ENCODE measurements at regions not wholly inside any gene's neighbourhood (a gene's known extent, or its start where the extent isn't known, plus 50 kb on each side); places are given as distances from the start of the nearest gene placed in this dataset.

DNA sequence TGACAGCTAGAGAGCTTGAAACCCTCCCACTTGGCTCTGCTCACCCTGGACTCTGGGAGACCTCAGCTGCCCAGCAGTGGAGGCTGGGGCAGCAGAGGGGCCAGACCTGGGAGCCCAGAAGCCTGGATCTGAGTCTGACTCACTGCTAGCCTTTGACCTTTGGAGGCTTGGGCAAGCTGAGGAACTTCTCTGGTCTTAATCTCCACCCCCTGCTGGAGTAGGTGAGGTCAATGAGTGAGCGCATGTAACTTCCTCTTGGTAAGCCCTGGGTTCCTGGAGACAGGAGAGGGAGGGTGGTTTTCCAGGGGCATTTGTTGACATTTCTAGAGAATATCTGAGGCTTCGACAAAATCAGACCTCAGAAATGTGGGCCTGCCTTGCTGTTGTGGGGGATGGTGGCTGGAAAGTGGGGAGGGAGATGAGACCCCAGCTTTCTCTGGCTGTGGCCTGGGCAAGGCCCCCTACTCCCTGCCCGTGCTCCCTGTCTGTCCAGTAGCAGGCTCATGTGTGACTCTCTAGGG, 73.0 kb upstream of the YWHAQ start:
- no peak for DNase-seq
- no peak for TF ChIP-seq CTCF (IDR thresholded peaks at IDR 0.05)
- peak in 2 of 4 donors; percentile 28 to 50 for ATAC-seq
- no peaks in the 10 kb centered on the region for H3K9me3 ChIP-seq
- intact Hi-C loops (cut with DNase I), result no loop called here
- no peak overlapping the region for H3K4me3 ChIP-seq
- WGBS, 3 donors, result 45 to 86% (median 69%) methylated on average over 3 of the region's 3 CpGs
- H3K27me3 ChIP-seq (ENCODE audit: insufficient read depth in 3 of 3, low read length in 2 of 3), result no peaks in the 10 kb centered on the region
- no peaks in the 10 kb centered on the region for H3K4me1 ChIP-seq
- H3K36me3 ChIP-seq (ENCODE audit: insufficient read depth in 1 of 2, low read depth in 1 of 2), result no peaks in the 10 kb centered on the region
- no peak overlapping the region for H3K27ac ChIP-seq

DNA sequence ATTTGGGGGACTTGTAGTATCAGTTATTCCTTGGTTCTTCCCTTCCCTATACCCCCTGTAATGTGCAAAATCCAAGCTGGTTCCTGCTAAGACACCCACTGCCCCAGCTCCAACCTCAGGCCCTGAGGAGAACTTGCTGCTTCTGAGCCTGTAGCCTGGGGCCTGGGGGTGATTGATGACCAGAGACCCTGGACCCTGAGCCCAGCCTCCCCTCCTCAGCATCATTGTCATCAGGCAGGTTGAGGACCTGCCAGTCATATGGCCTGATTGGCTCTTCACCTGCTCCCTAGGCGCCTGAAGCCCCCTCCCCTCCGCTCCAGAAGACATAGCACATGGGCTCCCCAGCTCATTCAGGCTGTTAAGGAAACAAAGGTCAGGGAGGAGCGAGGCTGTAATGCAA, 73.8 kb upstream of the YWHAQ start:
- no peaks in the 10 kb centered on the region for H3K36me3 ChIP-seq (ENCODE audit: insufficient read depth in 1 of 2, low read depth in 1 of 2)
- no peak for TF ChIP-seq CTCF (IDR thresholded peaks at IDR 0.05)

DNA sequence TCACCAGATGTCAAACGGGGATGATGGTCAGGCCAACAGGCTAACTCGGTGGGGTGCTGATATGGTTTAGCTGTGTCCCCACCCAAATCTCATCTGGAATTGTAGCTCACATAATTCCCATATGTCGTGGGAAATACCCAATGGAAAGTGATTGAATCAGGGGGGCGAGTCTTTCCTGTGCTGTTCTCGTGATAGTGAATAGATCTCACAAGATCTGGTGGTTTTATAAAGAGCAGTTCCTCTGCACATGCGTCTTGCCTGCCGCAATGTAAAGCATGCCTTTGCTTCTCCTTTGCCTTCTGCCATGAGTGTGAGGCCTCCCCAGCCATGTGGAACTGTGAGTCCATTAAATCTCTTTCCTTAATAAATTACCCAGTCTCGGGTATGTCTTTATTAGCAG, 74.4 kb upstream of the YWHAQ start:
- Histone ChIP-seq H3K4me1 (no peaks in the 10 kb centered on the region), H3K36me3 (ENCODE audit: insufficient read depth in 1 of 2, low read depth in 1 of 2) (no peaks in the 10 kb centered on the region), H3K27ac (no peak overlapping the region), H3K27me3 (ENCODE audit: insufficient read depth in 3 of 3, low read length in 2 of 3) (no peaks in the 10 kb centered on the region), H3K9me3 (no peaks in the 10 kb centered on the region), H3K4me3 (no peak overlapping the region)
- no peak for ATAC-seq
- 79 to 83% (median 82%) methylated on average over 8 of the region's 8 CpGs for WGBS, 3 donors
- no peak for TF ChIP-seq CTCF (IDR thresholded peaks at IDR 0.05)
- intact Hi-C loops (cut with DNase I), result no loop called here
- DNase-seq, result no peak

More for the DNA sequence above, 73.8 kb upstream of the YWHAQ start:
- H3K4me1 ChIP-seq, result no peaks in the 10 kb centered on the region
- H3K4me3 ChIP-seq, result no peak overlapping the region
- H3K9me3 ChIP-seq, result no peaks in the 10 kb centered on the region
- intact Hi-C loops (cut with DNase I), result no loop called here
- ATAC-seq (no peak), DNase-seq (no peak)
- WGBS, 3 donors, result 95 to 98% (median 96%) methylated on average over 3 of the region's 3 CpGs
- no peaks in the 10 kb centered on the region for H3K27me3 ChIP-seq (ENCODE audit: insufficient read depth in 3 of 3, low read length in 2 of 3)
- no peak overlapping the region for H3K27ac ChIP-seq

GRCh38 chr2:9707008-9707407, 76.2 kb upstream of the YWHAQ start:
- no peak overlapping the region for H3K4me3 ChIP-seq
- H3K4me1 ChIP-seq, result no peaks in the 10 kb centered on the region
- intact Hi-C loops (cut with DNase I), result no loop called here
- H3K9me3 ChIP-seq, result no peaks in the 10 kb centered on the region
- DNase-seq, result no peak
- no peak for ATAC-seq
- H3K36me3 ChIP-seq (ENCODE audit: insufficient read depth in 1 of 2, low read depth in 1 of 2), result no peaks in the 10 kb centered on the region
- WGBS, 3 donors, result 55 to 90% (median 67%) methylated on average over 6 of the region's 6 CpGs
- H3K27ac ChIP-seq, result no peak overlapping the region
- H3K27me3 ChIP-seq (ENCODE audit: insufficient read depth in 3 of 3, low read length in 2 of 3), result no peaks in the 10 kb centered on the region
- TF ChIP-seq CTCF (IDR thresholded peaks at IDR 0.05), result no peak

- DNase-seq (no peak), ATAC-seq (no peak)
- Histone ChIP-seq H3K4me1 (no peaks in the 10 kb centered on the region), H3K9me3 (no peaks in the 10 kb centered on the region), H3K27me3 (ENCODE audit: insufficient read depth in 3 of 3, low read length in 2 of 3) (no peaks in the 10 kb centered on the region), H3K27ac (no peak overlapping the region), H3K4me3 (no peak overlapping the region), H3K36me3 (ENCODE audit: insufficient read depth in 1 of 2, low read depth in 1 of 2) (no peaks in the 10 kb centered on the region)
- 77 to 82% (median 79%) methylated on average over 10 of the region's 10 CpGs for WGBS, 3 donors
- intact Hi-C loops (cut with DNase I), result no loop called here
- TF ChIP-seq CTCF (IDR thresholded peaks at IDR 0.05), result no peak
Observed at GRCh38 chr2:9707611-9708160, 76.9 kb upstream of the YWHAQ start.
